ENCODE measurements at regions not wholly inside any gene's neighbourhood (a gene's known extent, or its start where the extent isn't known, plus 50 kb on each side); places are given as distances from the start of the nearest gene placed in this dataset.

DNA sequence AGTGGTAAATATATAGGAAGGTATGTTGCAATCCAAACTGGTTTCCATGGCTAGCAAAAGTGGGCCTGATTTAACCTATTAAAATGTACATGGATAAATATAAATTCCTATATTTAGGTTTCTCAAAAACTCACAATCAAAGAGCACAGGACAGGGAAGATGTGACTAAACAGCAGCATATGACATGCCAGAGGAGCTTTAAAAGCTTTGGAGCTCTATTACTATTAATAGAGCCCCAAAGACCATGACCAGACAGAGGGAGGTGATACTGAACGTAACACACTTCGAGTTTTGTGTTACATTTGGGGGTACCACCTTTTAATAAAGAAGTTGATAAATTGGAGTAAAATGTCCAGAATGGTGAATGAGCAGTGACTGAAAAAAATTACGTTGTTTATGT is 179.5 kb upstream of the SLC14A2 start:
- TF ChIP-seq, protein P1, sequence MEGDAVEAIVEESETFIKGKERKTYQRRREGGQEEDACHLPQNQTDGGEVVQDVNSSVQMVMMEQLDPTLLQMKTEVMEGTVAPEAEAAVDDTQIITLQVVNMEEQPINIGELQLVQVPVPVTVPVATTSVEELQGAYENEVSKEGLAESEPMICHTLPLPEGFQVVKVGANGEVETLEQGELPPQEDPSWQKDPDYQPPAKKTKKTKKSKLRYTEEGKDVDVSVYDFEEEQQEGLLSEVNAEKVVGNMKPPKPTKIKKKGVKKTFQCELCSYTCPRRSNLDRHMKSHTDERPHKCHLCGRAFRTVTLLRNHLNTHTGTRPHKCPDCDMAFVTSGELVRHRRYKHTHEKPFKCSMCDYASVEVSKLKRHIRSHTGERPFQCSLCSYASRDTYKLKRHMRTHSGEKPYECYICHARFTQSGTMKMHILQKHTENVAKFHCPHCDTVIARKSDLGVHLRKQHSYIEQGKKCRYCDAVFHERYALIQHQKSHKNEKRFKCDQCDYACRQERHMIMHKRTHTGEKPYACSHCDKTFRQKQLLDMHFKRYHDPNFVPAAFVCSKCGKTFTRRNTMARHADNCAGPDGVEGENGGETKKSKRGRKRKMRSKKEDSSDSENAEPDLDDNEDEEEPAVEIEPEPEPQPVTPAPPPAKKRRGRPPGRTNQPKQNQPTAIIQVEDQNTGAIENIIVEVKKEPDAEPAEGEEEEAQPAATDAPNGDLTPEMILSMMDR (conservative IDR thresholded peaks at IDR 0.05; ENCODE audit: low read depth, low read length) = no peak
- no peak for TF ChIP-seq EZH2 (IDR thresholded peaks at IDR 0.05; ENCODE audit: borderline replicate concordance, low read depth, low read length, poor library complexity, severe bottlenecking)

Measured in A673 (cell line).